ENCODE measurements at regions not wholly inside any gene's neighbourhood (a gene's known extent, or its start where the extent isn't known, plus 50 kb on each side); places are given as distances from the start of the nearest gene placed in this dataset.

DNA sequence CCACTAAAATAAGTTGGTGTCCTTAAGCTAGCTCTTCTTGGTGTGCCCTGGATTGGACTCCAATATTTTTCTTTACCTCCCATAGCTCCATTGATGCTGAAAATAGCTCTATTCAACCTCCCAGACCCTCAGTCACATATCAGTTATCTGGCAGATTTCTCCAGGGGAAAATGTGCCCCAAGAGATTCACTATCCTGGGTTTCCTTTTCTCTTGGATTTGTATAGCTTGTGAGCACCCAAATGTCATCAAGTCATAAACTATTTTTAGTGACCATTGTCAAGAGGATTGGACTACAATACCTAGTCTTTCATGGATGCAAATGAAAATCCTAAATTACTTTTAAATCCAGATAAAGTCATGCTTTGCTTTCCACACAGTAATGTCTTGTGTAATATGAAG lies 339.6 kb upstream of the FOXG1 start:
- Histone ChIP-seq H3K4me3 (ENCODE audit: low read length) (no peak overlapping the region), H3K27ac (ENCODE audit: low read depth, low read length) (no peak overlapping the region), H4K20me1 (ENCODE audit: control insufficient read depth, insufficient read depth, low read depth, low read length) (no peaks in the 10 kb centered on the region), H3K4me1 (ENCODE audit: control insufficient read depth, low read length) (no peaks in the 10 kb centered on the region), H3K27me3 (ENCODE audit: control insufficient read depth, low read length) (no peaks in the 10 kb centered on the region), H3K79me2 (ENCODE audit: control insufficient read depth, low read length) (no peaks in the 10 kb centered on the region), H3K9me2 (replicated peaks; ENCODE audit: control insufficient read depth, low read length) (no peaks in the 10 kb centered on the region), H3K36me3 (ENCODE audit: control insufficient read depth, low read length) (no peaks in the 10 kb centered on the region), H3K9me3 (ENCODE audit: control insufficient read depth, insufficient read depth, low read length) (peaks cover 2% of the 10 kb centered on the region; the same call in 1 of the 2 replicates), H3F3A (ENCODE audit: control insufficient read depth, insufficient read depth) (no peaks in the 10 kb centered on the region), H3K4me2 (ENCODE audit: low read length) (no peak overlapping the region)
- no peak for TF ChIP-seq EZH2phosphoT487 (IDR thresholded peaks at IDR 0.05; ENCODE audit: borderline replicate concordance, low read length)
- TF ChIP-seq, protein P1, sequence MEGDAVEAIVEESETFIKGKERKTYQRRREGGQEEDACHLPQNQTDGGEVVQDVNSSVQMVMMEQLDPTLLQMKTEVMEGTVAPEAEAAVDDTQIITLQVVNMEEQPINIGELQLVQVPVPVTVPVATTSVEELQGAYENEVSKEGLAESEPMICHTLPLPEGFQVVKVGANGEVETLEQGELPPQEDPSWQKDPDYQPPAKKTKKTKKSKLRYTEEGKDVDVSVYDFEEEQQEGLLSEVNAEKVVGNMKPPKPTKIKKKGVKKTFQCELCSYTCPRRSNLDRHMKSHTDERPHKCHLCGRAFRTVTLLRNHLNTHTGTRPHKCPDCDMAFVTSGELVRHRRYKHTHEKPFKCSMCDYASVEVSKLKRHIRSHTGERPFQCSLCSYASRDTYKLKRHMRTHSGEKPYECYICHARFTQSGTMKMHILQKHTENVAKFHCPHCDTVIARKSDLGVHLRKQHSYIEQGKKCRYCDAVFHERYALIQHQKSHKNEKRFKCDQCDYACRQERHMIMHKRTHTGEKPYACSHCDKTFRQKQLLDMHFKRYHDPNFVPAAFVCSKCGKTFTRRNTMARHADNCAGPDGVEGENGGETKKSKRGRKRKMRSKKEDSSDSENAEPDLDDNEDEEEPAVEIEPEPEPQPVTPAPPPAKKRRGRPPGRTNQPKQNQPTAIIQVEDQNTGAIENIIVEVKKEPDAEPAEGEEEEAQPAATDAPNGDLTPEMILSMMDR (IDR thresholded peaks at IDR 0.05; ENCODE audit: low read depth, low read length, poor library complexity, severe bottlenecking): no peak

DNA sequence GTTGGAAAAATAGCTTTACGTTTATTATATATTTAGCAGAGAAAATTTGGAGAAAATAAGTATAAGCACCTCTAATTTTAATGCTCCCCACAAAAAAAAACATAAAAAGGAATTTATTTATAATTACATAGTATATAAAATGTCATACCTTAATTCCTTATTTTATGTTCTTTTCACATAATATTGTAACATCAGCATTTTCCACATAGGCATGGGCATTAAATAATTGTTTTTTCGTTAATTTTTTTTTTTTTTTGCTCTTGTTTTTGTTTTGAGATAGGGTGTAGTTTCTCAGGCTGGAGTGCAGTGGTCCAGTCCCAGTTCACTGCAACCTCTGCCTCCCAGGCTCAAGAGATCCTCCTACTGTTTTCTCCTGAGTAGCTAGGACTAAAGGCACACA lies 329.8 kb upstream of the FOXG1 start:
- Histone ChIP-seq H3K4me3 (ENCODE audit: low read length) (no peak overlapping the region), H3K4me1 (ENCODE audit: control insufficient read depth, low read length) (no peaks in the 10 kb centered on the region)

DNA sequence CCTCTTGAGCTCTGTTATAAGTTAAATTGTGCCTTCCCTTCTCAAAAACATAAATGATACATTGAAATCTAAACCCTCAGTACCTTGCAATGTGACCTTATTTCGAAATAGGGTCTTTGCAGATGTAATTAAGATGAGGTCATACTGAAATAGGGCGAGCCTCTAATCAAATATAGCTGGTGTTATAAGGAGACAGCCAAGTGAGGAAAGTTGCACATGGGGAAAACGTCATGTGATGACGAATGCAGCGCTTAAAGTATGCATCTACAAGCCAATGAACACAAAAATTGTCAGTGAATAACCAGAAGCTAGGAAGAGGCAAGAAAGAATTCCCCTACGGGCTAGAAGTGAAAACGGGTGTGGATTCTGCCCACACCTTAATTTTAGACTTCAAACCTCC lies 305.2 kb upstream of the FOXG1 start:
- H3K36me3 ChIP-seq (ENCODE audit: control insufficient read depth, low read length): no peaks in the 10 kb centered on the region
- H3K27me3 ChIP-seq (ENCODE audit: control insufficient read depth, low read length): no peaks in the 10 kb centered on the region
- TF ChIP-seq EZH2phosphoT487 (IDR thresholded peaks at IDR 0.05; ENCODE audit: borderline replicate concordance, low read length): no peak
- TF ChIP-seq, protein P1 (IDR thresholded peaks at IDR 0.05; ENCODE audit: low read depth, low read length, poor library complexity, severe bottlenecking): no peak
- no peak overlapping the region for H3K4me3 ChIP-seq (ENCODE audit: low read length)
- H3F3A ChIP-seq (ENCODE audit: control insufficient read depth, insufficient read depth): no peaks in the 10 kb centered on the region
- no peak overlapping the region for H3K27ac ChIP-seq (ENCODE audit: low read depth, low read length)
- H3K9me2 ChIP-seq (replicated peaks; ENCODE audit: control insufficient read depth, low read length): no peaks in the 10 kb centered on the region
- no peak overlapping the region for H3K4me2 ChIP-seq (ENCODE audit: low read length)
- no peaks in the 10 kb centered on the region for H3K79me2 ChIP-seq (ENCODE audit: control insufficient read depth, low read length)
- no peaks in the 10 kb centered on the region for H4K20me1 ChIP-seq (ENCODE audit: control insufficient read depth, insufficient read depth, low read depth, low read length)
- no peaks in the 10 kb centered on the region; the same call in 1 of the 2 replicates for H3K9me3 ChIP-seq (ENCODE audit: control insufficient read depth, insufficient read depth, low read length)
- no peaks in the 10 kb centered on the region for H3K4me1 ChIP-seq (ENCODE audit: control insufficient read depth, low read length)

More for the DNA sequence above, 329.8 kb upstream of the FOXG1 start:
- Histone ChIP-seq H3K79me2 (ENCODE audit: control insufficient read depth, low read length) (no peaks in the 10 kb centered on the region), H4K20me1 (ENCODE audit: control insufficient read depth, insufficient read depth, low read depth, low read length) (no peaks in the 10 kb centered on the region), H3K9me2 (replicated peaks; ENCODE audit: control insufficient read depth, low read length) (no peaks in the 10 kb centered on the region), H3K27ac (ENCODE audit: low read depth, low read length) (no peak overlapping the region), H3K4me2 (ENCODE audit: low read length) (no peak overlapping the region), H3K9me3 (ENCODE audit: control insufficient read depth, insufficient read depth, low read length) (no peaks in the 10 kb centered on the region), H3K36me3 (ENCODE audit: control insufficient read depth, low read length) (no peaks in the 10 kb centered on the region), H3K27me3 (ENCODE audit: control insufficient read depth, low read length) (no peaks in the 10 kb centered on the region), H3F3A (ENCODE audit: control insufficient read depth, insufficient read depth) (no peaks in the 10 kb centered on the region)
- TF ChIP-seq, protein P1 (IDR thresholded peaks at IDR 0.05; ENCODE audit: low read depth, low read length, poor library complexity, severe bottlenecking): no peak
- no peak for TF ChIP-seq EZH2phosphoT487 (IDR thresholded peaks at IDR 0.05; ENCODE audit: borderline replicate concordance, low read length)

Data from DOHH2 (cell line).